HL-60 (cell line): ENCODE measurements at regions not wholly inside any gene's neighbourhood (a gene's known extent, or its start where the extent isn't known, plus 50 kb on each side); places are given as distances from the start of the nearest gene placed in this dataset.

Experiments
- DNase-seq, 2 experiments: peaks; one replicate each; pipeline ENCODE4 v3.0.0-alpha.2; 2010 to 2020; ENCODE audit warnings: low read depth in 1 of 2, low spot score in 1 of 2
- H3K27ac ChIP-seq: fragments of 250-450 bp; sonication (Bioruptor Pico); replicated peaks from 2 replicates; pipeline ENCODE4 v1.5.1; 2020; ENCODE audit warnings: mild to moderate bottlenecking, moderate library complexity
- H3K27me3 ChIP-seq: fragments of 250-450 bp; sonication (Bioruptor Pico); 2 replicates; pipeline ENCODE4 v1.5.1; 2021; ENCODE audit warnings: mild to moderate bottlenecking, moderate library complexity; ENCODE audit not compliant: insufficient read depth, poor library complexity, severe bottlenecking
- H3K4me3 ChIP-seq: replicated peaks from 2 replicates; pipeline ENCODE4 v1.5.1; 2011; ENCODE audit warnings: mild to moderate bottlenecking, control low read depth, low read length; ENCODE audit not compliant: insufficient read depth
- CTCF ChIP-seq: IDR thresholded peaks from one replicate; pipeline ENCODE4 v1.5.1; 2011; ENCODE audit warnings: low read length, control low read depth, inconsistent platforms; ENCODE audit not compliant: insufficient read depth
- GABPA ChIP-seq: IDR thresholded peaks from 2 replicates; pipeline ENCODE4 v1.6.1; 2012; ENCODE audit warnings: low read depth
- POLR2AphosphoS5 ChIP-seq: IDR thresholded peaks from 2 replicates; pipeline ENCODE4 v1.6.1; 2012; ENCODE audit warnings: low read depth
- REST ChIP-seq: IDR thresholded peaks from 2 replicates; pipeline ENCODE4 v1.6.1; 2012; ENCODE audit warnings: low read depth; ENCODE audit not compliant: insufficient replicate concordance
- SPI1 ChIP-seq: IDR thresholded peaks from 2 replicates; pipeline ENCODE4 v1.6.1; 2012; ENCODE audit warnings: low read depth, mild to moderate bottlenecking, borderline replicate concordance

- Histone ChIP-seq H3K4me3 (no peak overlapping the region), H3K27ac (no peak overlapping the region), H3K27me3 (no peaks in the 10 kb centered on the region)
- no peak for DNase-seq
- TF ChIP-seq GABPA (no peak), SPI1 (no peak), REST (no peak), CTCF (no peak), POLR2AphosphoS5 (no peak)
Measured at GRCh38 chr3:127409421-127410136, 121.7 kb upstream of the PRR20G start.

- Histone ChIP-seq H3K4me3 (no peak overlapping the region), H3K27me3 (no peaks in the 10 kb centered on the region), H3K27ac (no peak overlapping the region)
- TF ChIP-seq CTCF (no peak), REST (no peak), POLR2AphosphoS5 (no peak), SPI1 (no peak)
- no peak for DNase-seq
Measured at GRCh38 chr3:127408684-127409420, 121.0 kb upstream of the PRR20G start.

GRCh38 chr3:127408022-127408683 lies 120.3 kb upstream of the PRR20G start:
- TF ChIP-seq REST (no peak), GABPA (no peak)
- H3K27me3 ChIP-seq, result no peaks in the 10 kb centered on the region
- no peak for DNase-seq
- H3K27ac ChIP-seq, result no peak overlapping the region
- H3K4me3 ChIP-seq, result no peak overlapping the region
